BLaER1 treated with 17β-estradiol and CSF1 and Interleukin-3, amounts not matched to agents 10 nM and 100 nM (cell line): ENCODE measurements at regions not wholly inside any gene's neighbourhood (a gene's known extent, or its start where the extent isn't known, plus 50 kb on each side); places are given as distances from the start of the nearest gene placed in this dataset.
A peak's percentile ranks its signal among the peaks of the same experiment; 100 is the strongest.
"Not testable (repeated sequence)": the region's sequence is repeated elsewhere in the genome, so short reads cannot be mapped to it uniquely, and the experiment has no call there.

Source experiments
- H3K27ac ChIP-seq, 11 experiments: shearing (Covaris generic); formaldehyde crosslinking; 2 replicates each; pipeline ENCODE4 v1.8.1; 2022
- H3K27me3 ChIP-seq, 11 experiments: shearing (Covaris generic); formaldehyde crosslinking; 2 replicates each; pipeline ENCODE4 v1.8.1; 2022
- H3K36me3 ChIP-seq, 11 experiments: shearing (Covaris generic); formaldehyde crosslinking; 2 replicates each; pipeline ENCODE4 v1.8.1; 2022
- H3K4me1 ChIP-seq, 10 experiments: shearing (Covaris generic); formaldehyde crosslinking; 2 replicates each; pipeline ENCODE4 v1.8.1; 2022
- H3K4me2 ChIP-seq, 11 experiments: shearing (Covaris generic); formaldehyde crosslinking; 2 replicates each; pipeline ENCODE4 v1.8.1; 2022
- H3K4me3 ChIP-seq, 10 experiments: shearing (Covaris generic); formaldehyde crosslinking; 2 replicates each; pipeline ENCODE4 v1.8.1; 2022
- H3K9ac ChIP-seq, 11 experiments: shearing (Covaris generic); formaldehyde crosslinking; 2 replicates each; pipeline ENCODE4 v1.8.1; 2022
- H3K9me3 ChIP-seq, 11 experiments: shearing (Covaris generic); formaldehyde crosslinking; replicated peaks in 1 of 11; 2 replicates each; pipeline ENCODE4 v1.8.1; 2022
- H4K20me1 ChIP-seq, 11 experiments: shearing (Covaris generic); formaldehyde crosslinking; 2 replicates each; pipeline ENCODE4 v1.8.1; 2022
- Cebpa-rat ChIP-seq, 11 experiments: shearing (Covaris generic); IDR thresholded peaks; 2 replicates each; pipeline ENCODE4 v1.8.1; 2022

GRCh38 chr5:118491351-118491750 lies 497.0 kb downstream of the DTWD2 start:
- no peaks in the 10 kb centered on the region for H3K36me3 ChIP-seq
- no peaks in the 10 kb centered on the region for H4K20me1 ChIP-seq
- no peaks in the 10 kb centered on the region for H3K27me3 ChIP-seq

GRCh38 chr5:118486647-118487225 lies 501.6 kb downstream of the DTWD2 start:
- Histone ChIP-seq H3K4me2 (no peak overlapping the region), H3K4me3 (no peak overlapping the region), H3K9ac (no peak overlapping the region), H3K27ac (no peak overlapping the region), H3K9me3 (peaks cover 19 to 26% (median 23%) of the 10 kb centered on the region in 11 experiments), H3K27me3 (no peaks in the 10 kb centered on the region), H4K20me1 (no peaks in the 10 kb centered on the region), H3K4me1 (peaks cover 0 to 10% (median 5%) of the 10 kb centered on the region in 10 experiments; a peak in 5 of 20 replicates), H3K36me3 (no peaks in the 10 kb centered on the region)
- no peak for TF ChIP-seq Cebpa-rat (IDR thresholded peaks at IDR 0.05)

More at GRCh38 chr5:118491351-118491750, 497.0 kb downstream of the DTWD2 start:
- no peak for TF ChIP-seq Cebpa-rat (IDR thresholded peaks at IDR 0.05)
- Histone ChIP-seq H3K9me3 (peaks cover 0 to 17% (median 4%) of the 10 kb centered on the region in 11 experiments; a peak in 7 of 22 replicates), H3K9ac (no peak overlapping the region), H3K4me2 (no peak overlapping the region), H3K4me1 (no peaks in the 10 kb centered on the region), H3K4me3 (no peak overlapping the region), H3K27ac (no peak overlapping the region)

GRCh38 chr5:118479285-118479684 lies 509.1 kb downstream of the DTWD2 start:
- H3K4me2 ChIP-seq: peak overlapping the region in 3 of 11 experiments; percentile 23 to 32 (median 26); a peak in 4 of 22 replicates
- H3K27ac ChIP-seq: no peak overlapping the region

GRCh38 chr5:118478852-118479251 lies 509.5 kb downstream of the DTWD2 start:
- H3K4me2 ChIP-seq: peak overlapping the region in 3 of 11 experiments; percentile 23 to 32 (median 26); a peak in 4 of 22 replicates
- no peak for TF ChIP-seq Cebpa-rat (IDR thresholded peaks at IDR 0.05)
- H3K36me3 ChIP-seq: no peaks in the 10 kb centered on the region
- H4K20me1 ChIP-seq: no peaks in the 10 kb centered on the region
- H3K9me3 ChIP-seq: peaks cover 16 to 35% (median 29%) of the 10 kb centered on the region in 11 experiments
- no peaks in the 10 kb centered on the region for H3K27me3 ChIP-seq
- no peak overlapping the region for H3K4me3 ChIP-seq
- H3K27ac ChIP-seq: no peak overlapping the region
- no peak overlapping the region for H3K9ac ChIP-seq
- peaks cover 0 to 22% (median 5%) of the 10 kb centered on the region in 10 experiments; a peak in 7 of 20 replicates for H3K4me1 ChIP-seq

More at GRCh38 chr5:118479285-118479684, 509.1 kb downstream of the DTWD2 start:
- H3K4me3 ChIP-seq: no peak overlapping the region
- TF ChIP-seq Cebpa-rat (IDR thresholded peaks at IDR 0.05): no peak
- no peaks in the 10 kb centered on the region for H3K36me3 ChIP-seq
- H3K9ac ChIP-seq: no peak overlapping the region
- no peaks in the 10 kb centered on the region for H3K27me3 ChIP-seq
- no peaks in the 10 kb centered on the region for H4K20me1 ChIP-seq
- peaks cover 20 to 40% (median 33%) of the 10 kb centered on the region in 11 experiments for H3K9me3 ChIP-seq
- H3K4me1 ChIP-seq: peaks cover 0 to 22% (median 5%) of the 10 kb centered on the region in 10 experiments; a peak in 7 of 20 replicates

- H4K20me1 ChIP-seq: no peaks in the 10 kb centered on the region
- no peaks in the 10 kb centered on the region for H3K27me3 ChIP-seq
- no peak for TF ChIP-seq Cebpa-rat (IDR thresholded peaks at IDR 0.05)
- no peaks in the 10 kb centered on the region for H3K9me3 ChIP-seq
- peak overlapping the region in 4 of 11 experiments; percentile 16 to 48 (median 36); a peak in 4 of 22 replicates for H3K4me2 ChIP-seq
- no peak overlapping the region for H3K9ac ChIP-seq
- peaks cover 7 to 28% (median 12%) of the 10 kb centered on the region in 10 experiments; a peak in 17 of 20 replicates for H3K4me1 ChIP-seq
- no peak overlapping the region for H3K4me3 ChIP-seq
- H3K27ac ChIP-seq: no peak overlapping the region
- no peaks in the 10 kb centered on the region for H3K36me3 ChIP-seq
Observed at GRCh38 chr5:118468085-118468484, 520.3 kb downstream of the DTWD2 start.

- H3K27me3 ChIP-seq: no peaks in the 10 kb centered on the region
- H3K9me3 ChIP-seq: no peaks in the 10 kb centered on the region
- H3K9ac ChIP-seq: no peak overlapping the region
- peaks cover 4 to 25% (median 9%) of the 10 kb centered on the region in 10 experiments; a peak in 17 of 20 replicates for H3K4me1 ChIP-seq
- no peak for TF ChIP-seq Cebpa-rat (IDR thresholded peaks at IDR 0.05)
- no peak overlapping the region for H3K4me3 ChIP-seq
- no peaks in the 10 kb centered on the region for H4K20me1 ChIP-seq
- H3K27ac ChIP-seq: no peak overlapping the region
- H3K36me3 ChIP-seq: no peaks in the 10 kb centered on the region
- H3K4me2 ChIP-seq: peak overlapping the region in 4 of 11 experiments; percentile 16 to 48 (median 36); a peak in 6 of 22 replicates
Observed at GRCh38 chr5:118467103-118467502, 521.2 kb downstream of the DTWD2 start.

- H3K4me3 ChIP-seq: no peak overlapping the region
- no peak overlapping the region for H3K4me2 ChIP-seq
- H3K27me3 ChIP-seq: no peaks in the 10 kb centered on the region
- H4K20me1 ChIP-seq: no peaks in the 10 kb centered on the region
- H3K9ac ChIP-seq: no peak overlapping the region
- H3K36me3 ChIP-seq: no peaks in the 10 kb centered on the region
- peaks cover 0 to 18% (median 2%) of the 10 kb centered on the region in 10 experiments; a peak in 9 of 20 replicates for H3K4me1 ChIP-seq
- H3K9me3 ChIP-seq: no peaks in the 10 kb centered on the region
- no peak for TF ChIP-seq Cebpa-rat (IDR thresholded peaks at IDR 0.05)
- H3K27ac ChIP-seq: no peak overlapping the region
Observed at GRCh38 chr5:118466418-118466817, 521.9 kb downstream of the DTWD2 start.

- H3K9me3 ChIP-seq, H3K9ac ChIP-seq, H3K27ac ChIP-seq, H3K4me1 ChIP-seq, H3K36me3 ChIP-seq, H3K4me2 ChIP-seq, H3K4me3 ChIP-seq, H4K20me1 ChIP-seq, H3K27me3 ChIP-seq: not testable (repeated sequence)
- peak in 8 of 11 experiments; percentile 53 to 88 (median 82); a peak in 13 of 22 replicates for TF ChIP-seq Cebpa-rat (IDR thresholded peaks at IDR 0.05)
Observed at GRCh38 chr5:118462276-118462675, 526.1 kb downstream of the DTWD2 start.

- no peak for TF ChIP-seq Cebpa-rat (IDR thresholded peaks at IDR 0.05)
- no peaks in the 10 kb centered on the region for H4K20me1 ChIP-seq
- H3K9ac ChIP-seq: no peak overlapping the region
- no peaks in the 10 kb centered on the region for H3K36me3 ChIP-seq
- no peak overlapping the region for H3K4me2 ChIP-seq
- no peaks in the 10 kb centered on the region for H3K27me3 ChIP-seq
- no peaks in the 10 kb centered on the region for H3K4me1 ChIP-seq
- H3K27ac ChIP-seq: no peak overlapping the region
- no peak overlapping the region for H3K4me3 ChIP-seq
- no peaks in the 10 kb centered on the region for H3K9me3 ChIP-seq
Observed at GRCh38 chr5:118461436-118461835, 526.9 kb downstream of the DTWD2 start.

- Histone ChIP-seq H3K9ac (no peak overlapping the region), H4K20me1 (no peaks in the 10 kb centered on the region), H3K27ac (no peak overlapping the region), H3K36me3 (no peaks in the 10 kb centered on the region), H3K4me3 (no peak overlapping the region), H3K4me1 (no peaks in the 10 kb centered on the region), H3K4me2 (no peak overlapping the region), H3K27me3 (no peaks in the 10 kb centered on the region), H3K9me3 (no peaks in the 10 kb centered on the region)
- no peak for TF ChIP-seq Cebpa-rat (IDR thresholded peaks at IDR 0.05)
Observed at GRCh38 chr5:118459490-118459889, 528.9 kb downstream of the DTWD2 start.
